Epithelial cell of proximal tubule (primary cell): ENCODE measurements at regions not wholly inside any gene's neighbourhood (a gene's known extent, or its start where the extent isn't known, plus 50 kb on each side); places are given as distances from the start of the nearest gene placed in this dataset.

ENCODE experiments used
- DNase-seq: peaks from one replicate; pipeline ENCODE4 v3.0.0-alpha.2; 2011; ENCODE audit warnings: low read depth
- H3K4me3 ChIP-seq: 2 replicates; pipeline ENCODE4 v1.5.1; 2011; ENCODE audit warnings: low read depth, mild to moderate bottlenecking, low read length
- TF ChIP-seq, protein P1 (sequence below): conservative IDR thresholded peaks from 2 replicates; pipeline ENCODE4 v1.5.1; 2012; ENCODE audit warnings: low read depth, mild to moderate bottlenecking, low read length

DNA sequence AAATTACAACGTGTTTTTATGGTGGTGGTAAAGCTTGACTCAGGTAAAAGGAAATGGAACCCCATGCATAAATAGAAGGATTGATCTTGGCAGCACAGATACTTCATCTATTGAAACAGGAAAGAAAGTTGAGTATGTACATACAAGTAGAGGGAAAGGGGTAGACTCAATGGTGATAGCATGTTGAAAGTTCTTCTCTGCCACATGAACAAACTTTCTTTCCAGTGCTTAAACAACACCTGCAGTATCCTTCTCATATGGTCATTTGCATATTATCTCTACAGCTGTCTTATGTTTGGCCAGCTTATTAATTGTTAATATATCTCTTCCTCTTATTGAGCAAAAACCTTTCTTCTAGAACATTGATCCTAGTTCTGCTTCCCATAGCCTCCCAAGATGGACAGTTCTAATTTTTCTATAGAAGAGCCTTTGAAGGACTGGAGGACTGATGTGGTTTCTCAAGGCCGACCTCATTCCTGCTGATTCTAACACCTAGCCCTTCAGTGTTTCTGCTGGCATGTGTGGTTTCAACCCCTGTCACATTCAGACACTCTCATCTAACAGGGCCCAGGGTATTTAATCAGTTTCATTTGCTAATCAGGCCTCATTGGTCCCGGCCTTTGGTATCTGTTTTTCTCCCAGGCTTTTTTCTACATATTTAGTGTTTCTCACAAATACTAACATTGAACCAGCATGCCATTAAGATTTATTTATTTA is 108.1 kb upstream of the SPRY1 start:
- H3K4me3 ChIP-seq, result no peak overlapping the region
- TF ChIP-seq, protein P1, sequence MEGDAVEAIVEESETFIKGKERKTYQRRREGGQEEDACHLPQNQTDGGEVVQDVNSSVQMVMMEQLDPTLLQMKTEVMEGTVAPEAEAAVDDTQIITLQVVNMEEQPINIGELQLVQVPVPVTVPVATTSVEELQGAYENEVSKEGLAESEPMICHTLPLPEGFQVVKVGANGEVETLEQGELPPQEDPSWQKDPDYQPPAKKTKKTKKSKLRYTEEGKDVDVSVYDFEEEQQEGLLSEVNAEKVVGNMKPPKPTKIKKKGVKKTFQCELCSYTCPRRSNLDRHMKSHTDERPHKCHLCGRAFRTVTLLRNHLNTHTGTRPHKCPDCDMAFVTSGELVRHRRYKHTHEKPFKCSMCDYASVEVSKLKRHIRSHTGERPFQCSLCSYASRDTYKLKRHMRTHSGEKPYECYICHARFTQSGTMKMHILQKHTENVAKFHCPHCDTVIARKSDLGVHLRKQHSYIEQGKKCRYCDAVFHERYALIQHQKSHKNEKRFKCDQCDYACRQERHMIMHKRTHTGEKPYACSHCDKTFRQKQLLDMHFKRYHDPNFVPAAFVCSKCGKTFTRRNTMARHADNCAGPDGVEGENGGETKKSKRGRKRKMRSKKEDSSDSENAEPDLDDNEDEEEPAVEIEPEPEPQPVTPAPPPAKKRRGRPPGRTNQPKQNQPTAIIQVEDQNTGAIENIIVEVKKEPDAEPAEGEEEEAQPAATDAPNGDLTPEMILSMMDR, result no peak
- DNase-seq, result no peak

DNA sequence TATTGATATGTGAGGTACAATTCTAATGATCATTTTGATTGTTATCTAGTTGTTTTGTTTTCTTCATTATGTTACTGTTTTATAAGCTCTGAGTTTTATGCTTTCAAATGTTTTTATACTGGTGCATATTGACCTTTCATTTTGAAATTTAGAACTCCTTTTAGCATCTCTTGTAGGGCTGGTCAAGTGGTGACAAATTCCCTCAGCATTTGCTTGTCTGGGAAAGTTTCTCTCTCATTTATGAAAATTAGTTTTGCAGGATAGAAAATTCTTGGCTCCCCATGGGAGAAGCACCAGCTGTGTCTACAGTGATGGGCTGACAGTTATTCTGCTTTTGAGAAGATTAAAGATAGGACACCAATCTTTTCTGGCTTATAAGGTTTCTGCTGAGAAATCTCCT is 105.3 kb upstream of the SPRY1 start:
- DNase-seq, result no peak
- TF ChIP-seq, protein P1, result no peak
- H3K4me3 ChIP-seq, result no peak overlapping the region

DNA sequence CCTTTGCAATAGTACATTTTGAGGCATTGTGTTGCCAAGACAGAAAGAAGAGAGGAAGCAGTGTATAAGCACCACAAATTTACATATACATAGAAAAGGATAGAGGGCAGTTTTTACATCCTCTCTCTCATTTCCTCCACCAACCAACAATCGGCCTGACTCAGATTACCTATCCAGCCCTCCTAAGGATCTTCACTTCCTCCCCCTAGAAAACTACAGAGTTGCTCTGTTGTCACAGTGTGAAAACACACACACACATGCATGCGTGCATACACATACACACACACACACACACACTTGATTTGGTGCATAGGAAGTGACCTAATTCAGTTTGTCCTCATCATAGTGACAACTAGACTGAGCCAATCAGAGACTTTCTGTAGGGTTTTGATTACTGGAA is 98.8 kb upstream of the SPRY1 start:
- DNase-seq, result no peak
- H3K4me3 ChIP-seq, result no peak overlapping the region

DNA sequence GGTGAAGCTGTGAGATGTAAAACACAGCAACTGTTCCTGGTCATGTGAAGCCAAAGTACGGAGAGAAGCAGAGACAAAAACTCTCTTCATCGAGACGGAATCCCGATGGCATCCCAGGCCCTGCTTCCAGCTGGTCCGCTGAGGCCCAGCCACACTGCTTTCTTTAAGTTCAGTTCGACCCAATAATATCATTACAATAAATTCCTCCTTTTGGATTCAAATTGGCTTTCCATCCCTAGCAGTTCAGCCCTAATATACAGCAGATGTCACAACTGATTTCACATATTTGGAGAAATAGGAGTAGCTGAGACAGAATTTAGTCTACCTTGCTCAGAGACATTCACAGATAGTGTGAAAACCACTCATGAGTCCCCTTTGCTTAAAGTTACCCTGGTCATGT is 98.3 kb upstream of the SPRY1 start:
- no peak for DNase-seq
- TF ChIP-seq, protein P1, result no peak
- no peak overlapping the region for H3K4me3 ChIP-seq

More for the DNA sequence above, 98.8 kb upstream of the SPRY1 start:
- TF ChIP-seq, protein P1, result no peak

DNA sequence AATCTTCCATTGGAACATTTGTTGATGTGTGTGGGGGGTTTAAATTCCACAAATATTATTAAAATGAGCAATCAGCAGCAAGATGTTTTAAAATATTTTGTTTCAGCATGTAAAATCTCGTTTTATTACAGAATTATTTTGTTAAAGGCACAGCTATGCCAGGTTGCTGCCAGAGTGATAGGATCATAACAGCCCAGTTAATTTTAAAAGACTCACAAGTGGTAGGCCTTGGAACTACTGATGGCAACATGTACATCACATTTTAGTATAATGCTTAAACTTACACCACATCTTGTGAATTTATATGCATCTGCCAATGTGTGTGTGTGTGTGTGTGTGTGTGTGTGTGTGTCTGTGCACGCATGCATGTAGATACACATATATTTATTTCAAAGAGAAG is 97.8 kb upstream of the SPRY1 start:
- TF ChIP-seq, protein P1, result no peak
- DNase-seq, result no peak
- no peak overlapping the region for H3K4me3 ChIP-seq

DNA sequence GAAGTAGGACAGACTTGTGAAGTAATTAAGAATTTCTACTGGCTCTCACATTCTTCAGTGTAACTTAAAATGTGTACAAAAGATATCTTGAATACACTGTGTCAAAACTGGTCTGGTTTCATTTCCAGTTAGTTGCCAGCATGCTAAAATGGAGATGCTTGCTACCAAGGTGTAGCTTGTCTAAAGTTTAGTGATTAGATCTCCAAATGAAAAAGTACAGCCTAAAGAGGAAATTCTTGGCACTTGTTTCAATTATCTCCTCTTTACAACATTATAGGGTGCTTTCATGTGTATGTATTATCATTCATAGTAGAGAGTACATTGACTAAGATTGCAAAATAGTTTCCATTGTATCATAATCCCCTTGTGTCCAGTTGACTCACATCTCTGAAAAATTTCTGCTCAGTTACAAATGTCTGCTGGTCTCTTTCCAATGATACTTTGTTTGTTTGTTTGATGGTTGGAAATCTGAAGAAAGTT is 97.3 kb upstream of the SPRY1 start:
- no peak for DNase-seq
- no peak overlapping the region for H3K4me3 ChIP-seq
- TF ChIP-seq, protein P1, result no peak
